Right hindlimb (tissue), 1 donor: ENCODE measurements at regions not wholly inside any gene's neighbourhood (a gene's known extent, or its start where the extent isn't known, plus 50 kb on each side); places are given as distances from the start of the nearest gene placed in this dataset.
A peak's percentile ranks its signal among the peaks of the same experiment; 100 is the strongest.

Experiments
- DNase-seq: peaks from one replicate; pipeline ENCODE4 v3.0.0-alpha.2; 2018

- DNase-seq = no peak
Measured at GRCh38 chr5:116655431-116655830, 80.8 kb upstream of the SEMA6A start.

GRCh38 chr5:116654925-116655324, 80.3 kb upstream of the SEMA6A start:
- no peak for DNase-seq

GRCh38 chr5:116652903-116653302, 78.3 kb upstream of the SEMA6A start:
- no peak for DNase-seq

GRCh38 chr5:116652196-116652729, 77.6 kb upstream of the SEMA6A start:
- DNase-seq = peak; percentile 81

GRCh38 chr5:116651653-116652052, 77.0 kb upstream of the SEMA6A start:
- DNase-seq = no peak

GRCh38 chr5:116650964-116651363, 76.3 kb upstream of the SEMA6A start:
- no peak for DNase-seq

- no peak for DNase-seq
Measured at GRCh38 chr5:116650544-116650943, 75.9 kb upstream of the SEMA6A start.

GRCh38 chr5:116646611-116647289, 72.1 kb upstream of the SEMA6A start:
- DNase-seq = no peak

GRCh38 chr5:116645627-116646026, 71.0 kb upstream of the SEMA6A start:
- DNase-seq = no peak

GRCh38 chr5:116640236-116640635, 65.6 kb upstream of the SEMA6A start:
- no peak for DNase-seq

- no peak for DNase-seq
Measured at GRCh38 chr5:116637149-116637740, 62.6 kb upstream of the SEMA6A start.

GRCh38 chr5:116632890-116633289, 58.3 kb upstream of the SEMA6A start:
- DNase-seq = no peak

- no peak for DNase-seq
Measured at GRCh38 chr5:116631147-116631546, 56.5 kb upstream of the SEMA6A start.

GRCh38 chr5:116629168-116629567, 54.5 kb upstream of the SEMA6A start:
- no peak for DNase-seq

GRCh38 chr5:116626945-116627679, 52.5 kb upstream of the SEMA6A start:
- DNase-seq = no peak

- DNase-seq = peak; percentile 91
Measured at GRCh38 chr5:116626272-116626723, 51.7 kb upstream of the SEMA6A start.
